Suprapubic skin (tissue), 4 donors: ENCODE measurements at regions not wholly inside any gene's neighbourhood (a gene's known extent, or its start where the extent isn't known, plus 50 kb on each side); places are given as distances from the start of the nearest gene placed in this dataset.

Experiments
- DNase-seq, 2 donors: peaks; one replicate each; pipeline ENCODE4 v3.0.0-alpha.2; 2019; ENCODE audit warnings: low spot score in 2 of 2
- H3K27ac ChIP-seq: fragments of 200-600 bp; sonication (generic); one replicate; pipeline ENCODE4 v1.5.1; 2019
- H3K27me3 ChIP-seq: fragments of 200-600 bp; sonication (generic); one replicate; pipeline ENCODE4 v1.5.1; 2019
- H3K36me3 ChIP-seq: fragments of 200-600 bp; sonication (generic); one replicate; pipeline ENCODE4 v1.5.1; 2019
- H3K4me1 ChIP-seq: fragments of 200-600 bp; sonication (generic); one replicate; pipeline ENCODE4 v1.5.1; 2019
- H3K4me3 ChIP-seq: fragments of 200-600 bp; sonication (generic); one replicate; pipeline ENCODE4 v1.5.1; 2019; ENCODE audit warnings: mild to moderate bottlenecking
- H3K9me3 ChIP-seq: fragments of 200-600 bp; sonication (generic); one replicate; pipeline ENCODE4 v1.5.1; 2019
- EP300 ChIP-seq: sonication (generic); formaldehyde crosslinking; IDR thresholded peaks from one replicate; pipeline ENCODE4 v1.6.1; 2017; ENCODE audit warnings: antibody characterized with exemption
- POLR2A ChIP-seq, 2 donors: fragments of 450-650 bp; IDR thresholded peaks; one replicate each; pipeline ENCODE4 v1.6.1; 2017; ENCODE audit warnings: antibody characterized with exemption in 2 of 2, mild to moderate bottlenecking in 2 of 2, moderate library complexity in 2 of 2
- POLR2AphosphoS5 ChIP-seq, 3 donors: sonication (generic); formaldehyde crosslinking; IDR thresholded peaks; one replicate each; pipeline ENCODE4 v1.6.1; 2017; ENCODE audit warnings: antibody characterized with exemption in 3 of 3
- WGBS: methylation state at CpG from one replicate; pipeline ENCODE4 v1.1.5; 2018; 5-methylcytosine and 5-hydroxymethylcytosine counted together
- TF ChIP-seq, protein P1 (sequence below), 2 donors: fragments of 200-600 bp in 1 of 2; fragments of 450-650 bp in 1 of 2; sonication (generic) in 1 of 2; IDR thresholded peaks; one replicate each; pipeline ENCODE4 v1.5.1; 2016 to 2019; ENCODE audit warnings: antibody characterized with exemption in 2 of 2, mild to moderate bottlenecking in 1 of 2, moderate library complexity in 1 of 2

DNA sequence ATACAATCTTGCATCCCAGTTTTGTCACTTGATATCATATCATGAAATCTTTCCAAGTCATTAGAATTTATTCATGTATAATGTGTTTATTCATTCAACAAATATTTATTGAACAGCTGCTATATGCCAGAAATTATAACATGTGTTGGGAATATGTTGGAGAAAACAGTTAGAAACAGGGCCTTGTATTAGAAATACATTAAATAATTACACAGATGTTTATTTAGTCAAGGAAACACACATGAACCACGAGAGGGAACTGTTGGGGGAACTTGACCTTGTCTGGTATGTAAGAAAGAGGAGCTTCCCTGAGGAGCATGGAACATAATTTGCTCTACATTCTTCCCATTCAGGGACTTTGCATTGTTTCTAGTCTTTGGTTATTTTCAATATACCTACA, 191.7 kb upstream of the FRMD6 start:
- Histone ChIP-seq H3K4me3 (no peak overlapping the region), H3K36me3 (no peaks in the 10 kb centered on the region), H3K27ac (no peak overlapping the region), H3K27me3 (no peaks in the 10 kb centered on the region), H3K9me3 (no peaks in the 10 kb centered on the region), H3K4me1 (no peaks in the 10 kb centered on the region)
- no peak for DNase-seq
- TF ChIP-seq, protein P1, sequence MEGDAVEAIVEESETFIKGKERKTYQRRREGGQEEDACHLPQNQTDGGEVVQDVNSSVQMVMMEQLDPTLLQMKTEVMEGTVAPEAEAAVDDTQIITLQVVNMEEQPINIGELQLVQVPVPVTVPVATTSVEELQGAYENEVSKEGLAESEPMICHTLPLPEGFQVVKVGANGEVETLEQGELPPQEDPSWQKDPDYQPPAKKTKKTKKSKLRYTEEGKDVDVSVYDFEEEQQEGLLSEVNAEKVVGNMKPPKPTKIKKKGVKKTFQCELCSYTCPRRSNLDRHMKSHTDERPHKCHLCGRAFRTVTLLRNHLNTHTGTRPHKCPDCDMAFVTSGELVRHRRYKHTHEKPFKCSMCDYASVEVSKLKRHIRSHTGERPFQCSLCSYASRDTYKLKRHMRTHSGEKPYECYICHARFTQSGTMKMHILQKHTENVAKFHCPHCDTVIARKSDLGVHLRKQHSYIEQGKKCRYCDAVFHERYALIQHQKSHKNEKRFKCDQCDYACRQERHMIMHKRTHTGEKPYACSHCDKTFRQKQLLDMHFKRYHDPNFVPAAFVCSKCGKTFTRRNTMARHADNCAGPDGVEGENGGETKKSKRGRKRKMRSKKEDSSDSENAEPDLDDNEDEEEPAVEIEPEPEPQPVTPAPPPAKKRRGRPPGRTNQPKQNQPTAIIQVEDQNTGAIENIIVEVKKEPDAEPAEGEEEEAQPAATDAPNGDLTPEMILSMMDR (IDR thresholded peaks at IDR 0.05) = no peak
- 63% methylated on average over 1 of the region's 1 CpG for WGBS

DNA sequence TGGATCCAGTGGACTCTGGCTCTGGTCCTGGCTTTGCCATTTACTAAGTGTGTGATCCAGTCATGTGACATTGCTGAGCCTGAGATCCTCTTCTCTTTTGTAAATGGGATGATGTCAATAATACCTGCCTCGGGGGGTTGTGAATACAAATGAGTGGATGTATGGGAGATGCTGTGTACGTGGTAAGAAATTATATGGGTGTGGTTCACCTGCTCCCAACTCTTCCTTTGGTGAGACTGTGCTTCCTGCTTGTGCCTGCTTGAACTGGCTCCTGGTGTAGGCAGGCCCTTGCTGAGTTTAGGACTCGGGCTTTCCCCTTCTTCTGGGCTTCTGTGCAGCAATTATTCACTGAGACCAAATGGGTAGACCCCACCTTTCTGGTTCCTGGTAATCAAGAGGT, 189.5 kb upstream of the FRMD6 start:
- WGBS = 53% methylated on average over 3 of the region's 3 CpGs
- DNase-seq = no peak
- TF ChIP-seq, protein P1 (IDR thresholded peaks at IDR 0.05) = no peak
- no peak for TF ChIP-seq POLR2AphosphoS5 (IDR thresholded peaks at IDR 0.05)
- TF ChIP-seq POLR2A (IDR thresholded peaks at IDR 0.05) = no peak
- no peak for TF ChIP-seq EP300

DNA sequence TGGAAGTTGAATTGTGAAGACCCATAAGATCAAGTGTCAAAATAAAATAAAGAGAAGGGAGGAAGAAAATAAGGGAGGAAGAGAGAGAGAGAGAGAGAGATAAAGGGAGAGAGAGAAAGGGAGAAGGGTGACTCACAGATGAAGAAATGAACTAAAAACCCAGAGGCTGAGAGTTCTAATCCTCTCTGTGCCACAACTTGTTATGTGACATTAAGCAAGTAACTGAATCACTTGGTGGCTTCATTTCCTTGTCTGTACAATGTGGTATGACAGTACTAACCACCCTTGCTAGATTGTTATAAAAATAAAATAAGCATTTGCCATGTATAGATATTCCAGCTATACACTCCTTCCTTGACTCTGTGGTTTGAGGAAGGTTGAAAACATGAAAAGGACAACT, 189.0 kb upstream of the FRMD6 start:
- no peak for TF ChIP-seq POLR2AphosphoS5 (IDR thresholded peaks at IDR 0.05)
- TF ChIP-seq POLR2A (IDR thresholded peaks at IDR 0.05) = no peak
- no peak for TF ChIP-seq EP300
- TF ChIP-seq, protein P1 (IDR thresholded peaks at IDR 0.05) = no peak
- no peak for DNase-seq
- H3K4me3 ChIP-seq = no peak overlapping the region

More for the DNA sequence above, 189.5 kb upstream of the FRMD6 start:
- Histone ChIP-seq H3K4me1 (no peaks in the 10 kb centered on the region), H3K27ac (no peak overlapping the region), H3K36me3 (no peaks in the 10 kb centered on the region), H3K9me3 (no peaks in the 10 kb centered on the region), H3K4me3 (no peak overlapping the region), H3K27me3 (no peaks in the 10 kb centered on the region)

DNA sequence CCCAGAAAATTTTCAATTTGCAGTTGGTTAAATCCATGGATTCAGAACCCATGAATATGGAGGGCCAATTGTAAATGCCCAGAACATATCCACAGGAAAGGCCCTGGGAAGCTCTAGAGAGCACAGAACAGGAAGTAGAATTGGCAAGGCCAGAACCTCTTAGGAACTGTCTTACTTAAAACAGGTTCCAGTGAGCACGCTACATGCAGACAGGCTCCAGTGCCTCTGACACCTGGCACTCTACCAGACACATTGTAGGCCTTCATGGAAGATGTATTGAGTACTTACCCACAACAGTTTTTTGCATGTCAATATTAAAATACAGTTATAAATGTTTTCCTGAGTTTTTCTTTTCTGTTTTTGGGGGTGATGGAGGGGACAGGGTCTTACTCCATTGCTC, 188.2 kb upstream of the FRMD6 start:
- Histone ChIP-seq H3K36me3 (no peaks in the 10 kb centered on the region), H3K4me3 (no peak overlapping the region), H3K4me1 (no peaks in the 10 kb centered on the region), H3K27me3 (no peaks in the 10 kb centered on the region), H3K27ac (no peak overlapping the region), H3K9me3 (no peaks in the 10 kb centered on the region)
- 87% methylated on average over 1 of the region's 1 CpG for WGBS
- TF ChIP-seq POLR2AphosphoS5 (IDR thresholded peaks at IDR 0.05) = no peak
- TF ChIP-seq EP300 = no peak
- no peak for TF ChIP-seq POLR2A (IDR thresholded peaks at IDR 0.05)
- TF ChIP-seq, protein P1 (IDR thresholded peaks at IDR 0.05) = no peak
- no peak for DNase-seq

More for the DNA sequence above, 189.0 kb upstream of the FRMD6 start:
- Histone ChIP-seq H3K27ac (no peak overlapping the region), H3K4me1 (no peaks in the 10 kb centered on the region), H3K36me3 (no peaks in the 10 kb centered on the region), H3K27me3 (no peaks in the 10 kb centered on the region), H3K9me3 (no peaks in the 10 kb centered on the region)

DNA sequence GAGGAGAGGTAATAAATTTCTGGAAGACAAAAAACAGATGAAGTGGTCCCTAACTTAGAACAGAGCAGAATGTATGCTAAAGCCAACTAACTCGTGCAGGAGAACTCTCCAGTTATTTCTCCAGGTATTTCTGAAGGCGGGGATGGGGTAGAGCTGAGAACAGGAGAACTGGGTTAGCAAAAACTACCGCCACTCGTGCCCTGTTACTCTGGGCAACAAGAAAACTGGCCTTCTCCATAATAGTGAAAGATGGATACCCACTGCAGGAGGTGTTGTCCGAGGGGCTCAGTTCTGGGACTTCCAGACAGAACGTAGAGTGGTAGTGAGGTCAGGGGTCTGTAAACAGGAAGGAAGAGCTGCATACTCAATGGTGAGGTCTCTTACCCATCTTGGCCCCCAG, 187.3 kb upstream of the FRMD6 start:
- Histone ChIP-seq H3K27me3 (no peaks in the 10 kb centered on the region), H3K27ac (no peak overlapping the region), H3K36me3 (no peaks in the 10 kb centered on the region), H3K4me1 (no peaks in the 10 kb centered on the region), H3K9me3 (no peaks in the 10 kb centered on the region), H3K4me3 (no peak overlapping the region)
- no peak for TF ChIP-seq POLR2AphosphoS5 (IDR thresholded peaks at IDR 0.05)
- TF ChIP-seq, protein P1 (IDR thresholded peaks at IDR 0.05) = no peak
- 90% methylated on average over 6 of the region's 6 CpGs for WGBS
- DNase-seq = no peak
